Kidney tubule cell (primary cell): ENCODE measurements at regions not wholly inside any gene's neighbourhood (a gene's known extent, or its start where the extent isn't known, plus 50 kb on each side); places are given as distances from the start of the nearest gene placed in this dataset.
A peak's percentile ranks its signal among the peaks of the same experiment; 100 is the strongest.

Source experiments
- DNase-seq: peaks from one replicate; pipeline ENCODE4 v3.0.0-alpha.2; 2018; ENCODE audit warnings: low spot score

DNA sequence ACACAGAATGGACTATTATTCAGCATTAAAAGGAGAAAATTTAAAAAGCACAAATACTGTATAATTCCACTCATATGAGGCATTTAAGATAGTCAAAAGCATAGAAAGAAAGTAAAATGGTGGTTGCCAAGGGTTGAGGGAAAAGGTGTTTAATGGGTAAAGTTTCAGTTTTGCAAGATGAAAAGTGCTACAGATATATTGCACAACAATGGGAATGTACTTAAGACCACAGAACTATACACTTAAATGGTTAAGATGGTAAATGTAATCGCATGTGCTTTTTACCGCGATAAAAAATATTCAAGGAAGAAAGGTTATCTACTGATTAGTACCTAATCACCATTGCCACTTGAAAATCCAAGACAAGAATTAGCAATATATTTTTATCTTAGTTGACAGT lies 71.8 kb upstream of the NOX3 start:
- DNase-seq = no peak

DNA sequence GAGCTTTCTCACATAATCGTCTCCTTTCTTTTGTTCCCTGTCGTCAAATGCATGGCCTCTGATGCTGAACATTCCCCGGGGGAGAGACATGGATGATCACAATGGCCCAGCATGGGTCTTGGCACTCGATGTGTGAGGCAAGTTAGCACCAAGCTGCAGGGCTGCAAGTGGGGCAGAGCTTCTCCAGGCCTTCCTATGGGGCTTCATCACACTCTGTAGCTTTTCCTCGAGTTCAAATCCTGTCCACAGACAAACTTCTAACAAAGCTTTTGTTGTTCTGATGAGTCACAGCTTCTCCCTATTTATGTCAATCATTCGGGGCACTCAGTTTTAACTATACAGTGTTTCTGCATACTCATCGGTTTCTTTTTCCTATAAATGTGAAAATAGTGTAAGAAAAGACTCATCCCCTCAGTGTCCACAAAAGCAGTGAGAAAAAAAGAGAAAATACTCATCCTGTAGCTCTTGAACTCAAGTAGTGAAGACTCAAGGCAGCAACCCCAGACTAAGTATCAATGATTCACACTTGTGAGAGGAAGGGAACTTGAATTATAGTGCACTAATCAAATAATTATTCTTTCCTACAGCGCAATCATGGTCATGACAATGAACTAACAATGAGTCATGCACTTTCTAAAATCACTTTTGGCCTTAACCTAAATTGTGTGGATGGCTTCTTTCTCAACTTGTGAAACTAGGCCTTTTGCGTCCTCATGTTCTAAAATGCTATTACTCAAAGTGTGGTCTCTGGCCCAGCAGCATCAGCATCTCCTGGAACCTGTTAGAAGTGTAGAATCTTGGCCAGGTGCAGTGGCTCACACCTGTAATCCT lies 68.4 kb upstream of the NOX3 start:
- peak; percentile 44 for DNase-seq

- peak; percentile 57 for DNase-seq
These were observed 66.1 kb upstream of the NOX3 start for GRCh38 chr6:155521719-155522118.

DNA sequence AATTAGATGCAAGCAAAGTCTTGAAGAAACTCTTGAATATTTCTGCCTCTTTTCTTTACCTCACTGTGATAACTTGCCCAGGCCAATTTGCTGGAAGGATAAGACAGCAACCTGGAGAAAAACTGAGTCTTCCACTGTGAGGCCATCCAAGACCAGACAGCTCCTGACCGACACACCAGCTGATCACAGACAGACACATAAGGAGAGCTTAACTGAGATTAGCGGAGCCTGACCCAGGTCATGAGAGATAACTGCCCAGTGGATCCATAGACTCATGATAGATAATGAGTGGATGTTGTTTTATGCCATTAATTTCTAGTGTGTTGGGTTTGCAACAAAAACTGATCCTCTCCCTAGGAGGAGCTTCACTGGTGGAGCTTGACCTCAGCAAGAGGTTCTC lies 64.4 kb upstream of the NOX3 start:
- no peak for DNase-seq

DNA sequence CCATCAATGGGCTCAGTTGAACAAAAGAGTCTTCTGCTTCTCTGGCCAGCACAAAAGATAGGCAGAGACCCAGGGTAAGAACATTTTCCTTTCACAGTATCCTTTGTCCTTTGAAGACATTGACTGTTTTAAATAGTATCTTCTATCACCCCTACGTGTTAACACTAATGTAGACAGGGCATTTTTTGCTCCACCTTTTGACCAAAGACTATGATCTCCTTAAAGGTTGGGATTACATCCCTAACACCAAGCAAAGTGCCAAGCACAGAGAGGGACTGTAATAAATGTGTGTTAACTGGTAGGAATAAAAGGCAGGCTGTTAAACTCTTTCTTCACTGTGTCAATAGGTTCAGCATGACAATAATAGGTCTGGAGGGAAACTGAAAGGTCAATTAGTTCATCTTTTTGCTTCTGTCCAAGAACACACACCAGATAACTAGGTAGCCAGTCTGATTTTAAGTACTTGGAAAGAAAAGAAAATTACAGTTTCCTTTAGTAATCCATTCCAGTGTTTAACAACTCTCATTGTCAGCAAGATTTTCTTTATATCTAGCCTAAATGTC lies 63.6 kb upstream of the NOX3 start:
- DNase-seq = no peak

DNA sequence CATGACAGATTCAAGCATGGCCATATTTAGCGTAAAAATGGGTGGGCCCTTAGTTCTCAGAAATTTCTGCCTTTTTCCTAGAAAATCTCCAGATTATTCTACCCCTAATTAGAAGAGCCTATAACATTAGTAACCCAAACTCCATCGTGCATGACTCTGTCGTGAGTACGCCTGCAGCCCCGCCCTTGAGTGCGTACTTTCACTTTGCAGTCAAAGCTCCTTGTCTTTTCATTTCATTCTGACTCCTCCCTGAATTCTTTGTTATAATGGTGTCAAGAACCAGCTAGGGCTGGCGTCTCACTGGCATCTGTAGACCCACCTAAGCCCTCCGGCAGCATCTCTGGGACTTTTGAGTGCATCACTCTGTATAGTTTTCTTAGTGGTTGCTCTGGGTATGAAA lies 61.7 kb upstream of the NOX3 start:
- no peak for DNase-seq

GRCh38 chr6:155510879-155511278 lies 55.2 kb upstream of the NOX3 start:
- DNase-seq = peak; percentile 53

- DNase-seq = no peak
These were observed 54.3 kb upstream of the NOX3 start for GRCh38 chr6:155509743-155510475.

DNA sequence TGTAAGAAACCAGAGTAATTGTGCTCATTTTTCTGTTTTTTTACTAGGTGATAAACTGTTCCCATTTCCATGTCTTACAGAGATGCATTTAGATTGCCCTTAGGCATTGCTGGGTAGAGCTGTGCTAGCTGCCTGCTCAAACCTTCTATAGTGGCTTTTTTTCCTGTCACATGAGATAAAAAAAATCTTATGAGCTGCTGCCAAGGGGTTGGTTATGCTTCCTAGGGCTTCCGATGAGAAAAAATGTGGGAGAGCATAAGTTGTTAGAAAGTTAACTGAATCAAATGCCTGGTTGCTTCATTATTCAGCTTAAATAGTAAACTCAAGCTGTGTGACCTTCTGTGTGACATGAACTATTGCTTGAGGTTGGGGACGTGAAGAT lies 50.0 kb upstream of the NOX3 start:
- no peak for DNase-seq
